HG02763 (cell line): ENCODE measurements at regions not wholly inside any gene's neighbourhood (a gene's known extent, or its start where the extent isn't known, plus 50 kb on each side); places are given as distances from the start of the nearest gene placed in this dataset.
"Not testable (repeated sequence)": the region's sequence is repeated elsewhere in the genome, so short reads cannot be mapped to it uniquely, and the experiment has no call there.

Experiments
- ATAC-seq: cut with Tn5 transposase; IDR thresholded peaks from one replicate; pipeline ENCODE4 v1.9.1; 2021; ENCODE audit warnings: mild to moderate bottlenecking, moderate library complexity; ENCODE audit not compliant: unreplicated experiment

- no peak for ATAC-seq
Measured at GRCh38 chr10:90229486-90229885, 528.1 kb downstream of the KIF20B start.

GRCh38 chr10:90233805-90234204, 532.4 kb downstream of the KIF20B start:
- not testable (repeated sequence) for ATAC-seq

DNA sequence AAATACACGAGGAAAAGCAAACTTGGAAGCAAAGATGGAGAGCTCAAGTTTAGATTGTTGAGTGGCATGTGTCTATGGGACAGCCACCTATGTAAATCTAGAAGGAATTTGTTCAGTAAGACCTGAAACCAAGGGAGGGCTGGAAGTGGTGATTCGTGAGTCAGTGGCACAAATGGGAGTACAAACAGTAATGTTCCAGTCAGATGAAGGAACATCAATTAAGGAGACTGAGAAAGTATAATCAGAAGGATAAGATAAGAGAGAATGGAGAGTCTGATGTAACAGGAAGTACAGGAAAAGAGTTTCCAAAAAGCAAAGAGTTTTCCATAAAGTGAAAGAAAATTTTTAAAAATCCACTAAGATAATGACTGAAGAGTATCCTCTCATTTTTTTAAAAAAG, 544.2 kb downstream of the KIF20B start:
- no peak for ATAC-seq

GRCh38 chr10:90250784-90251183, 549.4 kb downstream of the KIF20B start:
- not testable (repeated sequence) for ATAC-seq

DNA sequence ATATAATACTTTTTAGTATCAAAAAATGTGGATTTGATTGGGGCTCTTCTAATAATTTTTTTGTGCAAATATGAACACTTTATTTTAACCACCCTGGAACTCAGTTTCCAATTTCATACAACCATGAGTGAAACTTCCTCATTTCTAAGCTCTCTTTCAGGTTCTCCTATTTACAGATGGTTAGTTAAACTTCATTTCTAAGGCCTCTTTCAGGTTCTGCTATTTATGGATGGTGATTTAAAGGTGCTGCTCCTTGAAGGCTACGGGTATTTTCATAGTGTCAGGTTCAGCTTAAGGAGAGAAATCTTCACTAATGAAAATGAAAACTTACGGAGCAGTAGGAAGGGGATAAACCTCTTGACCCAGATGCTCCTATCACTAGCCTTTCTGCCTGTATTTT, 568.3 kb downstream of the KIF20B start:
- ATAC-seq: no peak

DNA sequence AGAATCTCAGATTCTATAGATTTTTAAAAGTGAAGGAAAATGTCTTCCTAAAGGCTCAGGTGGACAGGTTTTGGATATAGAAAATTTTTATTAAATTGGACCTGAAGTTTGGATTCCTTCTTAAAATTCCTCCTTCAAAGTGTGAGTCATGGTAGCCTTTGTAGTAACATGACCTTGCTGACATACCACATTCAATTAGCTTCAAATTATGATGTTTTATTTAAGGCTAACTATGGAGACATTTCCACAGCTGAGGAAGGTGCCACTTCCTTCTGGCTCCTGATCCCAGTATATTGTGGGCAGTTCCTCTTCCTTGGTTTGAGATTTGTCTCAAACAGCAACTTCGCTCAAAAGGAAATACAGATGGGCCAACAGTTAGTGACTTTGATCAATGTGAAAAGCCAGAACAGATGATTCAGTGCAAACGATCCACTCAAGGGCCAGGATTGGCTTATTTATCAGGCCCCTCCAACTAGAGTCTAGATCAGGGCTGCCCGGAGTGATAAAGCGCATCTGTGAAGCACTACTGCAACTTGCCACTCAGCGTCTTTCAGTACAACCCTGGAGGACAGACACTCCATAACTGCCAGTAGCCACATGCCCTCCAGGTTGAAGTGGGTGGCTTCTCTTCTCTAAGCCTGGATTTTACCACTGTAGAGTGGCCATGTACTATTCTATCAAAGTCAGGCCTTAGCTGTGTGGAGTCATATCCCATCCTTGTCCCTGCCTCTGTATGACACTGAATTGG, 573.5 kb downstream of the KIF20B start:
- ATAC-seq: no peak

GRCh38 chr10:90276894-90277475, 575.6 kb downstream of the KIF20B start:
- no peak for ATAC-seq

DNA sequence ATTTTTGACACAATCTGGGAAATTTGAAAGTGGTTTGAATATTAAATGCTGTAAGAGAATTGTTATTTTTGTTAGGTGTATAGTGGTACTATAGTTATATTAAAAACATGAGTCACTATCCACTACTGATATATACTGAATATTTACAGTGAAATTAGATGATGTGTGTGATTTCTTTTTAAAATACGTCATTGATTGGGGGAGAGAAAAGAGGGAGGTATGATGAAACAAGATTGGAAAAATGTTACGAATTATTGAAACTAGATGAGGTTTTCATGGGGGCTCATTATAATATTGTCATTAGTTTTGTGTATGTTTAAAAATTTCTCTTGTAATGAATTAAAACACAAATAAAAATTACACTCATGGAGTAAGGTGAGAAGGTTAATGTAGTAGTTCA, 571.4 kb downstream of the HTR7 start:
- ATAC-seq: no peak

- ATAC-seq: no peak
Measured at GRCh38 chr10:90286941-90287340, 570.9 kb downstream of the HTR7 start.

DNA sequence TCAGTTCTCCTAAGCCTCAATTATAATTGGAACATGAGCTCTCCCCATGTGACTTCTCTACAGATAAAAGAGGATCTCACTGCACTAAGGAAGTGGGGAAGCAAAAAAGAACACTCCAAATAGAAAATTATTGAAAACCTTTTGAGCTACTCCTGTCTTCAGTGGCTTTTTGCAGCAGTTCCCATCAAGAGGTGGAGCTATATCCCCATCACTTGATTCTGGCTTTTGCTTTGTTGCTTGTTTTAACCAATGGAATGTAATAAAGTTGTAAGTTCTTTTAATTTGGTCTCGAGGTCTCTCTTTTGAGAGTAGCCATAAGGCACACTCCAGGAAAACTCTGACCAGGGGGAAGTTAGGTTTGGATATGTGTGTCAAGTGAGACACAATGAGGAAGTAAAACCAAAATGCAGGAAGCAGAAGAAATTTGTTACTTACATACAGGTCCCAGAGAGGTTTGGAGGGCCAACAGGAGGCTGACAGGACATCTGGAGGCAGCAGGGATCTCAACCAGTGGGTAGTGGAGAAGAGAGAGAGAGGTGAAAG, 569.4 kb downstream of the HTR7 start:
- ATAC-seq: no peak

DNA sequence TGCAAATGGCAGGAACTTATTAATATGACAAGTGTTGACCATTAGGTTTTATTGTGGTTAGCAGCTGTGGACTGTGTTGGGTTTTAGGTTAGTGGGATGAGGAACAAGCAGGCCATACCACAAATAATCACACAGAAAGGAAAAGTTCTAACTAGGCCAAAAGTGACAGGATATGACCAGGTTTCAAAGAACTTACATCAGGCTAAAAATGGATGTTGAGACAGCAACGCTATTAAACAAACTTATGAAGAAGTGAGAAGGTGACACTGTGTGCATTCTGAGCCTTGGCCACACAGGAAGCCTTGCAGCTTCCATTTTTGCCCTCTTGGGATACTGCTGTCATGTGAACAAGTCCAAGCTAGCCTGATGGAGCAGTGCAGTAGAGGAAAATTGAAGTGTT, 568.8 kb downstream of the HTR7 start:
- ATAC-seq: no peak

DNA sequence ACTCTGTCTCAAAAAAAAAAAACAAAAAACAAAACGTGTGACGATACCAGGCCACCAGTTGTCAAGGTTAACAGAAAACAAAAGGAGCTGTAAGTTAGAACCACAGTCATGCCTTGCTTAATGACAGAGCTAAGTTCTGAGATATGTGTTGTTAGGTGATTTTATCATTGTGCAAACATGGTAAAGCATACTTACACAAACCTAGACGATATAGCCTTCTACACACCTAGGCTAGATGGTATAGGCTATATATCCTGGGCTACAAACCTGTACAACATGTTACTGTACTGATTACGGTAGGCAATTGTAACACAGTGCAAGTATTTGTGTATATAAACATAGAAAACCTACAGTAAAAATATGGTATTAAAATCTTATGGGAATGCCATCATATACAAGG, 564.2 kb downstream of the HTR7 start:
- no peak for ATAC-seq

- not testable (repeated sequence) for ATAC-seq
Measured at GRCh38 chr10:90294821-90295540, 562.9 kb downstream of the HTR7 start.

DNA sequence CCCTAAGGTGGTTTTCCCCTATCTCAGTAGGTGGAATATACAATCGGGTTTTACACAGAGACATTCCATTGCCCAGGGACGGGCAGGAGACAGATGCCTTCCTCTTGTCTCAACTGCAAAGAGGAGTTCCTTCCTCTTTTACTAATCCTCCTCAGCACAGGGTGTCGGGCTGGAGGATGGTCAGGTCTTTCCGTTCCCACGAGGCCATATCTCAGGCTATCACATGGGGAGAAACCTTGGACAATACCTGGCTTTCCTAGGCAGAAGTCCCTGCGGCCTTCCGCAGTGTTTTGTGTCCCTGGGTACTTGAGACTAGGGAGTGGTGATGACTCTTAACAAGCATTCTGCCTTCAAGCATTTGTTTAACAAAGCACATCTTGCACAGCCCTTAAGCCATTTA, 555.8 kb downstream of the HTR7 start:
- not testable (repeated sequence) for ATAC-seq

- no peak for ATAC-seq
Measured at GRCh38 chr10:90302758-90303481, 554.9 kb downstream of the HTR7 start.

DNA sequence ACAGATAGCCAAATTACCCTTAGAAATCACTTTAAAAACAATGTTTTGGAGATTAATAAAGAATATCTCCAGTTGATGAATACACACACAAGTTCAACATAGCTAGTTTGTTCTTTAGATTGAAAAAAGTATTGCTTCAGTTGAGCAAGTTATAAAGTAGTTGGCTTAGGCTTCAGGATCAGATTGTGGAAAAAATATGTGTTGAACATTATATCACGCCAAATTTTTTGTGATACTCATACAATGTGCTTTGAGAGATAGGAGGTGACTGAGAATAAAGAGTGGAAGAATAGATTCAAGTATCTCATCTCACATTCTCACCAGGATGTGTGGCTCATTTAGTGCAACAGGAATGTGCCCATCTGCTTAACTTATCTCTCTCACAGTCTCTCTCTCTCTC, 553.3 kb downstream of the HTR7 start:
- ATAC-seq: no peak

DNA sequence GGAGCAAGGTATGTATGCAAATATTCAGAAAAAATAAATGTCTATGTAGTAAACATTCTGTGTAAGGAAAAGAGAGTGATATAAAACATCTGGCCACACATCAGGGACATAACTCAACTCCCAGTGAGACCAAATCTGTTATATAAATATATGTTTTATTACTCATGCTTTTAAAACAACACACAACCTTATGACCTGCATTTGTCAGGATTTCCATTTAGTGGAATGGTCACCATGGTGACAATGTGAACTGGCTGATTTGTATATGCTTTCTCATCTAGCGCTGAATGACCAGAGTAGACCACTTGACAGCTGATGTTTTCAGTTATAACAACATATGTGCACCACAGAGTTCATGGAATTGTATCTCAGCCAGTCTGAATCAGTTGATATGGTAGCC, 551.7 kb downstream of the HTR7 start:
- ATAC-seq: no peak

DNA sequence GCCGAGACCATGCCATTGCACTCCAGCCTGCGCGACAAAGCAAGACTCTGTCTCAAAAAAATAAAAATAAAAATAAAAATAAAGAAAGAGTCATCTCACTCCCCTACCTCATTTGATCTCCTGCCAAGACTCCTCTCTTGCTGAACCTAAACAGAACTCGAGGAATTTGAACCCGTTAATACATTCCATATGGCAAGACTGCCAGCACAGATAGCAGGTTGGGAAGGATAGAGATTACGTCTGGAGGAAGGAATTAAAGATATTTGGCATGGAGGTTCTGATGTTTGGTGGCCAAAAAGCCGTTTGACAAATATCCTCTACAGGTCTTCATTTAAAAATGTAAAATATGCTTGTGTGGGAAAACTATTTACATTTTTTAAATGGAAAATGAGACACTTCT, 549.6 kb downstream of the HTR7 start:
- no peak for ATAC-seq

GRCh38 chr10:90313576-90314325, 544.1 kb downstream of the HTR7 start:
- no peak for ATAC-seq

DNA sequence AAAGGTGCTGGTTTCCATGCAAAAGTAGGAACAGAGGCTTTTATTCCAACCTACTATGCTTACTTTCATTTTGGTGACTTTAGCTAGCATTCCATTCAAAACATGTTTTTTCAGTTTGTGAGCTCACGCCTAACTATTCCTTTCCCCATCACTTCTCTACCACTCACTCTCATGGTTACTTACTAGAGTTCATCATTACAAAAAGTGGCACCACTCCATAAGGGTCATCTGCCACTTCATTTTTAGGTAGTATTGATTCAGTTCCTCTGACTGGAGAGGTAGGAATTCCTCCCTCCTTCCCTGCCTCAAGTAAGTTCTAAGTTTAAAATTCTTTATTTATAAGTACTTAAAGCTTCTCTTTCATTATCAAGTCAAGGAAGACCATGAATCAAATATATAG, 543.1 kb downstream of the HTR7 start:
- no peak for ATAC-seq
